Body of pancreas (tissue), 4 donors: ENCODE measurements at regions not wholly inside any gene's neighbourhood (a gene's known extent, or its start where the extent isn't known, plus 50 kb on each side); places are given as distances from the start of the nearest gene placed in this dataset.

ENCODE experiments used
- ATAC-seq: fragments of 150-250 bp; one replicate; pipeline ENCODE4 v1.9.1; 2016
- DNase-seq, 4 donors: peaks; one replicate each; pipeline ENCODE4 v3.0.0-alpha.2; 2019
- H3K27ac ChIP-seq, 4 donors: fragments of 200-600 bp; sonication (generic); 1 replicate in 3 of 4; 2 replicates in 1 of 4; pipeline versions ENCODE4 v1.5.1 to v1.6.1; 2016 to 2019; ENCODE audit warnings: mild to moderate bottlenecking in 1 of 4, mixed read lengths in 1 of 4, moderate library complexity in 1 of 4
- H3K27me3 ChIP-seq, 2 donors: fragments of 200-600 bp; sonication (generic); one replicate each; pipeline ENCODE4 v1.6.0; 2016; ENCODE audit warnings: mild to moderate bottlenecking in 1 of 2
- H3K36me3 ChIP-seq, 2 donors: fragments of 200-600 bp; sonication (generic); replicated peaks in 1 of 2; 2 replicates each; pipeline ENCODE4 v1.5.1; 2016; ENCODE audit warnings: low read depth in 2 of 2; ENCODE audit not compliant: insufficient read depth in 1 of 2
- H3K4me1 ChIP-seq: fragments of 200-600 bp; sonication (generic); one replicate; pipeline ENCODE4 v1.6.0; 2016
- H3K4me3 ChIP-seq, 2 donors: fragments of 200-600 bp; sonication (generic); 1 replicate in 1 of 2; 2 replicates in 1 of 2; pipeline ENCODE4 v1.5.1; 2016 to 2019
- H3K9me3 ChIP-seq, 3 donors: fragments of 200-600 bp; sonication (generic); 1 replicate in 2 of 3; 2 replicates in 1 of 3; pipeline ENCODE4 v1.5.1; 2016
- CTCF ChIP-seq, 7 experiments: fragments of 450-650 bp in 4 of 7; fragments of 200-600 bp in 3 of 7; sonication (generic) in 3 of 7; IDR thresholded peaks; one replicate each; pipeline ENCODE4 v1.5.1; 2016 to 2019; ENCODE audit warnings: antibody characterized with exemption in 7 of 7
- POLR2A ChIP-seq, 3 donors: fragments of 450-650 bp; IDR thresholded peaks; one replicate each; pipeline ENCODE4 v1.6.1; 2016; ENCODE audit warnings: antibody characterized with exemption in 3 of 3, mild to moderate bottlenecking in 2 of 3
- WGBS, 2 donors: methylation state at CpG; one replicate each; pipeline ENCODE4 v1.1.5; 2017; 5-methylcytosine and 5-hydroxymethylcytosine counted together
- intact Hi-C: fragments of 100-400 bp; cut with DNase I; formaldehyde crosslinking; loops from one replicate; pipeline ENCODE4 v1.15.1; 2023

GRCh38 chr6:157727629-157728182 is 95.3 kb upstream of the SNX9 start:
- intact Hi-C loops: no loop called here
- Histone ChIP-seq H3K4me3 (no peak overlapping the region), H3K9me3 (no peaks in the 10 kb centered on the region), H3K36me3 (no peaks in the 10 kb centered on the region), H3K27me3 (no peaks in the 10 kb centered on the region), H3K4me1 (peaks cover 7% of the 10 kb centered on the region), H3K27ac (no peak overlapping the region)
- TF ChIP-seq POLR2A (IDR thresholded peaks at IDR 0.05): no peak
- no peak for TF ChIP-seq CTCF (IDR thresholded peaks at IDR 0.05)
- 70 to 71% methylated on average over 7 of the region's 7 CpGs for WGBS, 2 donors
- ATAC-seq (peak; percentile 12), DNase-seq (no peak)

DNA sequence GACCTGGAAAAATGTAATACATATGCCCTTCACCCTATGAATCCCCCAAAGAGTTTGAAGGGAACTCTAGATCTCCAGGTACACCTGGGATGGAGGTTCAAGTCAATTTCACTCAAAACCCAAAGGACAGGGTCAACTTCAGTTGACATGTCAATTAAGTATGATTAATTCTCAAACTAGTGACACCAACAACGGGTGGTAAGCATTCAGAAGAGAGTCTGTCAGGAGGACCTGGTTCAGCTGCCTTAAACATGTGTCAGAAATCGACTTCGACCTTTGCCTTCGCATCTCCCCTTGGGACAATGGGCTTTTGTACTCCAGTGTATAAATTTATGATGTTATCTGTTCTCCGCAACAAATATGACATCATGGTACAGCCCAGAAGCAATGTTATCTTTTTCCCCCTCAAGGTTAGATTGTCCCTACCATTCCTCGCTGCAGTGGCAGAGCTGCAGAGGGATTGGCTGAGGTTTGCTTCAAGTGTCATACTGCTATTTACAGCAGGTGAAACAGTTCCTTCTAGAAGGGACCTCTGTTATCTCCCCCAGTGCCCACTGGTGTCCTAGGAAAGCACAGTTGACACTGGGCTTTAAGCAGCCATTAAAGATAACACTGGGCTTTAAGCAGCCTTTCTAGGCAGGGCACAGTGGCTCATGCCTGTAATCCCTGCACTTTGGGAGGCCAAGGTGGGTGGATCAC is 94.7 kb upstream of the SNX9 start:
- intact Hi-C loops: no loop called here
- Histone ChIP-seq H3K36me3 (no peaks in the 10 kb centered on the region), H3K27me3 (no peaks in the 10 kb centered on the region), H3K9me3 (no peaks in the 10 kb centered on the region), H3K4me3 (no peak overlapping the region), H3K27ac (no peak overlapping the region), H3K4me1 (peaks cover 7% of the 10 kb centered on the region)
- ATAC-seq (peak; percentile 66), DNase-seq (peak in 1 of 4 donors; percentile 16)
- 52 to 59% methylated on average over 6 of the region's 6 CpGs for WGBS, 2 donors
- TF ChIP-seq POLR2A (IDR thresholded peaks at IDR 0.05): no peak
- no peak for TF ChIP-seq CTCF (IDR thresholded peaks at IDR 0.05)

DNA sequence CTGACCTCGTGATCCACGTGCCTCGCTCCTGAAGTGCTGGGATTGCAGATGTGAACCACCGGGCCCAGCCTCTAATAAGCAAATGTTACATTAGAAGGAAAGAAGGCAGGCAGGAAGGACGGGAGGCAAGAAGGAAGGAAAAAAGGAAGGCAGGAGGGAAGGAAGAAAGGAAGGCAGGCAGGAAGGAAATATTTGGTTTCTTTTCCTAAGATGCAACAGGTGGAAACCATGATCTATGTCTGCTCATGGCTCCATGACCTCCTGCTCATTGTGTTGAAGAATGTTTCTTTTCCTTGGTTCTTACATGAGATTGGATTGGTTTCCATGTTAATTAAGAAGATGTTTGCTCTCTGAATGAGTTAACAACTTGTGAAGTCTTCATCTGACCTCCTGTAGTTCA is 91.8 kb upstream of the SNX9 start:
- DNase-seq (no peak), ATAC-seq (no peak)
- Histone ChIP-seq H3K27me3 (no peaks in the 10 kb centered on the region), H3K4me3 (no peak overlapping the region), H3K4me1 (peaks cover 7% of the 10 kb centered on the region), H3K9me3 (no peaks in the 10 kb centered on the region), H3K36me3 (no peaks in the 10 kb centered on the region), H3K27ac (no peak overlapping the region)
- intact Hi-C loops: no loop called here
- WGBS, 2 donors: 89 to 93% methylated on average over 5 of the region's 5 CpGs
- TF ChIP-seq CTCF (IDR thresholded peaks at IDR 0.05) (no peak), POLR2A (IDR thresholded peaks at IDR 0.05) (no peak)

DNA sequence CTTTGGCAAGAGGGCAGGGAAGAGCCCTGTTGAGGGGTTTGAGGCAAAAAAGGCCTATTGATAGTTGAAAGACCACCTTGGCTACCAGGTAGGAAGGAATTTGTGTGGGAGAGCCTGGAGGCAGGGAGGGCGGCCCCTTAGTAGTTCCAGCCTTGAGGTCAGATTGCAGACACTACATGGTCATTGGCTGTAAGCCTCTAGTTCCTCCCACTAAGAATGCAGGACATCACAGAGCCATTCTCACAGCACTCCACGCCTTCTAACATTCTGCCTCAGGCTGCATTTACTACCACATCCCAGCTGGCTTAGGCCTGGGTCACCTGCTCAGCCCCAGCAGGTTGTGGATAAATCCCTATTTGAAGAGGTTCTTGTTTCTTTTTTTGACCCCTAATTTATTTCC is 91.0 kb upstream of the SNX9 start:
- H3K27me3 ChIP-seq: no peaks in the 10 kb centered on the region
- intact Hi-C loops: no loop called here
- H3K36me3 ChIP-seq: no peaks in the 10 kb centered on the region
- H3K4me1 ChIP-seq: peaks cover 7% of the 10 kb centered on the region
- 82 to 91% methylated on average over 1 to 2 of the region's 2 CpGs for WGBS, 2 donors
- H3K27ac ChIP-seq: no peak overlapping the region
- H3K9me3 ChIP-seq: no peaks in the 10 kb centered on the region
- no peak for ATAC-seq
- no peak overlapping the region for H3K4me3 ChIP-seq
- no peak for DNase-seq
- TF ChIP-seq CTCF (IDR thresholded peaks at IDR 0.05): no peak
- no peak for TF ChIP-seq POLR2A (IDR thresholded peaks at IDR 0.05)
